B cell (primary cell): ENCODE measurements at regions not wholly inside any gene's neighbourhood (a gene's known extent, or its start where the extent isn't known, plus 50 kb on each side); places are given as distances from the start of the nearest gene placed in this dataset.

Experiments used
- ATAC-seq: fragments of 200-7000 bp; cut with Tn5 transposase; one replicate; pipeline ENCODE4 v1.10.0; 2021; ENCODE audit warnings: low read depth, mild to moderate bottlenecking, moderate number of reproducible peaks, moderate library complexity
- CTCF ChIA-PET: fragments of 350-600 bp; sonication (Branson Sonifier 250); formaldehyde crosslinking; loops from one replicate; lab custom pipeline; 2021; ENCODE audit warnings: antibody characterized with exemption, inconsistent platforms; lab: Charles Lee
- POLR2A ChIA-PET: fragments of 350-600 bp; sonication (Branson Sonifier 250); formaldehyde crosslinking; loops from one replicate; lab custom pipeline; 2021; ENCODE audit warnings: antibody characterized with exemption; lab: Charles Lee
- DNase-seq: peaks from one replicate; pipeline ENCODE4 v3.0.0; 2013
- H2AFZ ChIP-seq: 2 replicates; pipeline ENCODE4 v1.6.1; 2012; ENCODE audit warnings: mild to moderate bottlenecking, low read depth, low read length; ENCODE audit not compliant: insufficient read depth, poor library complexity, severe bottlenecking
- H3K27ac ChIP-seq, 2 donors: 1 replicate in 1 of 2; 2 replicates in 1 of 2; pipeline ENCODE4 v1.5.1; 2012 to 2013; ENCODE audit warnings: low read length in 2 of 2, mild to moderate bottlenecking in 2 of 2, moderate library complexity in 1 of 2
- H3K27me3 ChIP-seq, 4 experiments: fragments of 200-600 bp in 1 of 4; sonication (generic) in 1 of 4; replicated peaks in 1 of 4; 1 replicate in 2 of 4; 2 replicates in 2 of 4; pipeline versions ENCODE4 v1.6.1 to v1.7.0; 2013 to 2016; ENCODE audit warnings: low read length in 3 of 4, mild to moderate bottlenecking in 2 of 4, mixed read lengths in 1 of 4, moderate library complexity in 1 of 4; ENCODE audit not compliant: insufficient read depth in 4 of 4, control insufficient read depth in 3 of 4; ENCODE audit errors: control extremely low read depth in 1 of 4
- H3K36me3 ChIP-seq, 2 experiments: replicated peaks in 1 of 2; 1 replicate in 1 of 2; 2 replicates in 1 of 2; pipeline versions ENCODE4 v1.6.1 to v1.7.1; 2013; ENCODE audit warnings: low read length in 1 of 2; ENCODE audit not compliant: insufficient read depth in 2 of 2, control insufficient read depth in 1 of 2; ENCODE audit errors: control extremely low read depth in 1 of 2, extremely low read depth in 1 of 2
- H3K4me1 ChIP-seq, 2 donors: fragments of 200-600 bp in 1 of 2; sonication (generic) in 1 of 2; 1 replicate in 1 of 2; 2 replicates in 1 of 2; pipeline versions ENCODE4 v1.5.1 to v1.6.1; 2013 to 2017; ENCODE audit warnings: low read length in 2 of 2; ENCODE audit not compliant: control insufficient read depth in 2 of 2, insufficient read depth in 2 of 2
- H3K4me2 ChIP-seq: replicated peaks from 2 replicates; pipeline ENCODE3; 2012; ENCODE audit warnings: mild to moderate bottlenecking, low read depth, low read length; ENCODE audit not compliant: poor library complexity, severe bottlenecking
- H3K4me3 ChIP-seq, 5 experiments: fragments of 200-600 bp in 1 of 5; sonication (generic) in 1 of 5; 1 replicate in 3 of 5; 2 replicates in 2 of 5; pipeline versions ENCODE4 v1.5.1 to v1.7.0; 2011 to 2016; ENCODE audit warnings: low read length in 4 of 5, mild to moderate bottlenecking in 4 of 5, low read depth in 2 of 5, control low read depth in 1 of 5, moderate library complexity in 1 of 5; ENCODE audit not compliant: insufficient read depth in 1 of 5; ENCODE audit errors: control extremely low read depth in 1 of 5, extremely low read depth in 1 of 5
- H3K79me2 ChIP-seq: fragments of 200-600 bp; sonication (generic); one replicate; pipeline ENCODE4 v1.6.0; 2016; ENCODE audit warnings: low read length; ENCODE audit not compliant: control insufficient read depth, insufficient read depth
- H3K9ac ChIP-seq: fragments of 200-600 bp; sonication (generic); 2 replicates; pipeline ENCODE4 v1.6.1; 2017; ENCODE audit warnings: mild to moderate bottlenecking, low read length, moderate library complexity
- H3K9me3 ChIP-seq, 3 donors: one replicate each; pipeline versions ENCODE4 v1.6.1 to v1.7.1; 2013; ENCODE audit warnings: low read length in 2 of 3; ENCODE audit not compliant: control insufficient read depth in 2 of 3, insufficient read depth in 1 of 3; ENCODE audit errors: control extremely low read depth in 1 of 3
- H4K20me1 ChIP-seq: 2 replicates; pipeline ENCODE4 v1.6.0; 2012; ENCODE audit warnings: mild to moderate bottlenecking, low read length; ENCODE audit not compliant: insufficient read depth, control insufficient read depth, poor library complexity, severe bottlenecking
- H3K27ac Mint-ChIP-seq: one replicate; pipeline ENCODE4 v1.8.0; 2021; ENCODE audit warnings: mixed read lengths
- H3K27me3 Mint-ChIP-seq: one replicate; pipeline ENCODE4 v1.8.0; 2021; ENCODE audit warnings: mixed read lengths
- H3K4me1 Mint-ChIP-seq: one replicate; pipeline ENCODE4 v1.8.0; 2021; ENCODE audit warnings: mixed read lengths
- H3K4me3 Mint-ChIP-seq: one replicate; pipeline ENCODE4 v1.8.0; 2021; ENCODE audit warnings: mixed read lengths
- H3K9me3 Mint-ChIP-seq: one replicate; pipeline ENCODE4 v1.8.0; 2022; ENCODE audit warnings: mixed read lengths; ENCODE audit not compliant: insufficient read depth
- EZH2 ChIP-seq: IDR thresholded peaks from 2 replicates; pipeline ENCODE4 v1.6.1; 2012; ENCODE audit warnings: borderline replicate concordance, low read depth, mild to moderate bottlenecking, moderate library complexity, low read length; ENCODE audit not compliant: insufficient read depth, poor library complexity, severe bottlenecking
- WGBS: methylation state at CpG from one replicate; pipeline ENCODE4 v1.1.5; 2013; ENCODE audit warnings: missing lambda C conversion rate; ENCODE audit not compliant: insufficient coverage; 5-methylcytosine and 5-hydroxymethylcytosine counted together
- intact Hi-C: fragments of 100-400 bp; cut with micrococcal nuclease; formaldehyde crosslinking; loops from one replicate; pipeline ENCODE4 v1.10.0; 2022
- TF ChIP-seq, protein P1 (sequence below): fragments of 200-600 bp; IDR thresholded peaks from one replicate; pipeline ENCODE4 v1.8.0; 2022; ENCODE audit warnings: antibody characterized with exemption, mild to moderate bottlenecking

DNA sequence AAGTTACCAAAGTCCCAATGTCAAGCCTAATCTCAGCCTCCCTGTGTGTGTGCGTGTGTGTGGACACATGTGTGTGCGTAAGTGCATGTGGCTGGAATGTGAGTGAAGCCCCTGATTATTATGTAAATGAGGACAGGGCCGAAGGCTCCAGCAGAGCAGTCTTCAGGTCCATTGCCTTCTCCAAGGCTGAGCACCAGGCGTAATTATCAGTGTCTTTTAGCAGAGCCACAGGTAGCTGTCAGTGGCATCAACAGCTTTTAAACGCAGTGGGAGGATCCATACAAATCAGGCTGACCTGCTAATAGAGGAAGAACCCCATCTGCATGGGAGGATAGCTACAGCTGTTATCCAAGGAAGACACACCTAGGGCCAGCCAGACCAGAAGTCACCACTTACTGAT lies 324.3 kb upstream of the MOCS1 start:
- H3K9me3 Mint-ChIP-seq = peaks cover 7% of the 10 kb centered on the region
- H3K27me3 Mint-ChIP-seq = peaks cover 6% of the 10 kb centered on the region
- H3K4me1 Mint-ChIP-seq = no peaks in the 10 kb centered on the region
- H3K9me3 ChIP-seq = peaks cover 0 to 10% (median 0%) of the 10 kb centered on the region in 3 donors
- H4K20me1 ChIP-seq = no peaks in the 10 kb centered on the region
- H3K4me3 ChIP-seq = no peak overlapping the region
- TF ChIP-seq EZH2 = no peak
- TF ChIP-seq, protein P1, sequence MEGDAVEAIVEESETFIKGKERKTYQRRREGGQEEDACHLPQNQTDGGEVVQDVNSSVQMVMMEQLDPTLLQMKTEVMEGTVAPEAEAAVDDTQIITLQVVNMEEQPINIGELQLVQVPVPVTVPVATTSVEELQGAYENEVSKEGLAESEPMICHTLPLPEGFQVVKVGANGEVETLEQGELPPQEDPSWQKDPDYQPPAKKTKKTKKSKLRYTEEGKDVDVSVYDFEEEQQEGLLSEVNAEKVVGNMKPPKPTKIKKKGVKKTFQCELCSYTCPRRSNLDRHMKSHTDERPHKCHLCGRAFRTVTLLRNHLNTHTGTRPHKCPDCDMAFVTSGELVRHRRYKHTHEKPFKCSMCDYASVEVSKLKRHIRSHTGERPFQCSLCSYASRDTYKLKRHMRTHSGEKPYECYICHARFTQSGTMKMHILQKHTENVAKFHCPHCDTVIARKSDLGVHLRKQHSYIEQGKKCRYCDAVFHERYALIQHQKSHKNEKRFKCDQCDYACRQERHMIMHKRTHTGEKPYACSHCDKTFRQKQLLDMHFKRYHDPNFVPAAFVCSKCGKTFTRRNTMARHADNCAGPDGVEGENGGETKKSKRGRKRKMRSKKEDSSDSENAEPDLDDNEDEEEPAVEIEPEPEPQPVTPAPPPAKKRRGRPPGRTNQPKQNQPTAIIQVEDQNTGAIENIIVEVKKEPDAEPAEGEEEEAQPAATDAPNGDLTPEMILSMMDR = no peak
- H3K9ac ChIP-seq = no peak overlapping the region
- H3K79me2 ChIP-seq = no peaks in the 10 kb centered on the region
- H3K27ac Mint-ChIP-seq = no peak overlapping the region
- peaks cover 0 to 6% (median under 1%) of the 10 kb centered on the region in 4 experiments for H3K27me3 ChIP-seq
- POLR2A ChIA-PET = no interaction called here
- no peak for ATAC-seq
- H3K27ac ChIP-seq = no peak overlapping the region
- WGBS = 84% methylated on average over 5 of the region's 5 CpGs
- no peaks in the 10 kb centered on the region for H3K36me3 ChIP-seq
- CTCF ChIA-PET = no interaction called here
- no peak for DNase-seq
- intact Hi-C loops = no loop called here
- H3K4me2 ChIP-seq = no peak overlapping the region
- H3K4me3 Mint-ChIP-seq = no peak overlapping the region
- no peak overlapping the region for H2AFZ ChIP-seq
- no peaks in the 10 kb centered on the region for H3K4me1 ChIP-seq

DNA sequence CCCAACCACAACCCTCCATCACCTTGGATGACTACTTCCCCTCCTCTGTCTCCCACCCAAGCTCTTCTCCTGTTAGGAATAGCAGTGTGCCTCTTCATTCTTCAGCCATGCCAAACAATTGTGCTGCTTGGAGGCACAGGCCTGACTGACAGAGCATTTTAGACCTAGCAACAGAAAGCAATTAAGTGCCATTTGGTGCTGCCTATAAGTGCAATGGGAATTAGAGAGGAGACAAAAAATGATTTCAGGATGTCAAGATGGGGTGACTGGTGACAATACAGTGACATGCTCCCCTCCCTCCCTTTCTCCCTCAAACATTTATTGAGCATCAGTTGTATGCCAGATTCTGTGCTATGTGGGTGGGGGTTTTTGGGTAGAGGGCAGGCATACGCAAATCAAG lies 322.6 kb upstream of the MOCS1 start:
- Histone ChIP-seq H3K27ac (no peak overlapping the region), H3K4me2 (no peak overlapping the region), H3K36me3 (no peaks in the 10 kb centered on the region), H3K4me1 (no peaks in the 10 kb centered on the region), H3K4me3 (no peak overlapping the region), H3K79me2 (no peaks in the 10 kb centered on the region), H3K27me3 (peaks cover 0 to 2% (median 0%) of the 10 kb centered on the region in 4 experiments), H3K9me3 (peaks cover 0 to 5% (median 0%) of the 10 kb centered on the region in 3 donors), H2AFZ (no peak overlapping the region), H4K20me1 (no peaks in the 10 kb centered on the region), H3K9ac (no peak overlapping the region)
- Mint-ChIP-seq H3K9me3 (peaks cover 7% of the 10 kb centered on the region), H3K27ac (no peak overlapping the region), H3K4me1 (no peaks in the 10 kb centered on the region), H3K27me3 (peaks cover 6% of the 10 kb centered on the region), H3K4me3 (no peak overlapping the region)
- DNase-seq (no peak), ATAC-seq (no peak)
- ChIA-PET POLR2A (no interaction called here), CTCF (no interaction called here)
- TF ChIP-seq EZH2 = no peak
- TF ChIP-seq, protein P1 = no peak
- intact Hi-C loops = no loop called here
- no CpG with 5 or more reads among the region's 1 CpG for WGBS
